HFF-Myc (cell line): ENCODE measurements at regions not wholly inside any gene's neighbourhood (a gene's known extent, or its start where the extent isn't known, plus 50 kb on each side); places are given as distances from the start of the nearest gene placed in this dataset.
"Not testable (repeated sequence)": the region's sequence is repeated elsewhere in the genome, so short reads cannot be mapped to it uniquely, and the experiment has no call there.

Experiments
- DNase-seq: peaks from one replicate; pipeline ENCODE4 v3.0.0-alpha.2; 2011; ENCODE audit warnings: low read depth; ENCODE audit errors: extremely low read depth
- H3K4me3 ChIP-seq: replicated peaks from 2 replicates; pipeline ENCODE4 v1.5.1; 2011; ENCODE audit warnings: low read depth, mild to moderate bottlenecking, control low read depth, low read length
- TF ChIP-seq, protein P1 (sequence below): IDR thresholded peaks from 2 replicates; pipeline ENCODE4 v1.5.1; 2012; ENCODE audit warnings: mild to moderate bottlenecking, low read depth, low read length, control low read depth; ENCODE audit errors: missing control alignments

DNA sequence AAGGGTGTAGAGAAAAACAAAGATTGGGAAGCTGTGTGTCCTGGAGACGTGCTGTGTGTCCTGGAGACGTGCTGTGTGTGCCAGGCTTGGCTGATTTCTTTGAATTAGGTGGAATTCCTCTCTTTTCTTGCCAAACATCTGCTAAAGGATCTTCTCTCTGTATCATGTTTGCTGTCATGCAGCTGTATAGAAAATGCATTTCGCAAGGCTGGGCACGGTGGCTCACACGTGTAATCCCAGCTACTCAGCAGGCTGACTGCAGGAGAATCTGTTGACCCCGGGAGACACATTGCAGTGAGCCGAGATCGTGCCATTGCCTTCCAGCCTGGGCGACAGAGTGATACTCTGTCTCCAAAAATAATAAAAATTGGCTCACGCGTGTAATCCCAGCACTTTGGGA lies 187.0 kb downstream of the CRLF2 start:
- TF ChIP-seq, protein P1, sequence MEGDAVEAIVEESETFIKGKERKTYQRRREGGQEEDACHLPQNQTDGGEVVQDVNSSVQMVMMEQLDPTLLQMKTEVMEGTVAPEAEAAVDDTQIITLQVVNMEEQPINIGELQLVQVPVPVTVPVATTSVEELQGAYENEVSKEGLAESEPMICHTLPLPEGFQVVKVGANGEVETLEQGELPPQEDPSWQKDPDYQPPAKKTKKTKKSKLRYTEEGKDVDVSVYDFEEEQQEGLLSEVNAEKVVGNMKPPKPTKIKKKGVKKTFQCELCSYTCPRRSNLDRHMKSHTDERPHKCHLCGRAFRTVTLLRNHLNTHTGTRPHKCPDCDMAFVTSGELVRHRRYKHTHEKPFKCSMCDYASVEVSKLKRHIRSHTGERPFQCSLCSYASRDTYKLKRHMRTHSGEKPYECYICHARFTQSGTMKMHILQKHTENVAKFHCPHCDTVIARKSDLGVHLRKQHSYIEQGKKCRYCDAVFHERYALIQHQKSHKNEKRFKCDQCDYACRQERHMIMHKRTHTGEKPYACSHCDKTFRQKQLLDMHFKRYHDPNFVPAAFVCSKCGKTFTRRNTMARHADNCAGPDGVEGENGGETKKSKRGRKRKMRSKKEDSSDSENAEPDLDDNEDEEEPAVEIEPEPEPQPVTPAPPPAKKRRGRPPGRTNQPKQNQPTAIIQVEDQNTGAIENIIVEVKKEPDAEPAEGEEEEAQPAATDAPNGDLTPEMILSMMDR: no peak
- no peak overlapping the region for H3K4me3 ChIP-seq
- DNase-seq: no peak

GRCh38 chrX:1023676-1024075 lies 188.8 kb downstream of the CRLF2 start:
- H3K4me3 ChIP-seq: no peak overlapping the region
- no peak for DNase-seq
- TF ChIP-seq, protein P1: no peak

- not testable (repeated sequence) for H3K4me3 ChIP-seq
These were observed 191.0 kb downstream of the CRLF2 start for GRCh38 chrX:1021314-1021993.

DNA sequence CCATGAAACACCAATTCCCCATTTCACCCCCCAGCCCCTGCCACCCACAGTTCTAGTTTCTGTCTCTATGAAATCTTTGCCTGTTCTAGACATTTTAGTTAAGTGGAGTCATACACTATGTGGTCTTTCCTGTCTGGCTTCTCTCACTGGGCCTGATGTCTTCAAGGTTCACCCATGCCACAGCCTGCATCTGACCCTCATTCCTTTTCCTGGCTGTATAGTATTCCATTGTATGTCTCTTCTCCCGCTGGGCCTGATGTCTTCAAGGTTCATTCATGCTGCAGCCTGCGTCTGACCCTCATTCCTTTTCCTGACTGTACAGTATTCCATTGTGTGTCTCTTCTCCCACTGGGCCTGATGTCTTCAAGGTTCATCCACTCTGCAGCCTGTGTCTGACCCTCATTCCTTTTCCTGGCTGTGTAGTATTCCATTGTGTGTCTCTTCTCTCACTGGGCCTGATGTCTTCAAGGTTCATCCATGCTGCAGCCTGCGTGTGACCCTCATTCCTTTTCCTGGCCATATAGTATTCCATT lies 191.7 kb downstream of the CRLF2 start:
- H3K4me3 ChIP-seq: no peak overlapping the region
- TF ChIP-seq, protein P1: no peak
- DNase-seq: no peak

More at GRCh38 chrX:1021314-1021993, 191.0 kb downstream of the CRLF2 start:
- DNase-seq: not testable (repeated sequence)

- H3K4me3 ChIP-seq: not testable (repeated sequence)
- DNase-seq: peak; percentile 22
These were observed 195.5 kb downstream of the CRLF2 start for GRCh38 chrX:1016926-1017325.

- not testable (repeated sequence) for DNase-seq, H3K4me3 ChIP-seq
These were observed 196.2 kb downstream of the CRLF2 start for GRCh38 chrX:1016281-1016680.

DNA sequence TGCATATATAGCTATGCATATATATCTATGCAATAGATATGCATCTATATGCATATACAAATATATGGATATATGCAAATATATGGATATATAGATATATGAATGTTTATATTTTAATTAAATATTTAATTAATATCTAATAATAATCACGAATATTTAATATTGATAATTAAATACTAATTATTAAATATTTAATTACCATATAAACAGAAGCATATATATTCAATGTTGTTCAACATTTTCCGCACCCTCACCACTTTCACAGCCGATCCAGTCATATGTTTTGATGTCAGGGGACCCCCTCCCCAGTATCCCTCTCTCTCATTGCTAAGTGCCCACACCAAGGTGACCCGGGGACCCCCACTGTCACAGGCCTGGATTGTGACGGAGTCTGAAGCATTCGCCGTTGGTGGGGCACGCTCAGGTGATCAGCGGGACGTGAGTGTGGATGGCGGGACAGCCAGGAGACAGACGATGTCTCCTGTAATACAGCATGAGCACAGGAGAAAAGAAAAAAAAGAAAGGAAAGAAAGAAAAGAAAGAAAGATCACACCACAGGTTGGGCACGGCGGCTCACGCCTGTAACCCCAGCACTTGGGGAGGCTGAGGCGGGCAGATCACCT lies 199.7 kb downstream of the CRLF2 start:
- no peak for DNase-seq
- TF ChIP-seq, protein P1: no peak
- H3K4me3 ChIP-seq: no peak overlapping the region

DNA sequence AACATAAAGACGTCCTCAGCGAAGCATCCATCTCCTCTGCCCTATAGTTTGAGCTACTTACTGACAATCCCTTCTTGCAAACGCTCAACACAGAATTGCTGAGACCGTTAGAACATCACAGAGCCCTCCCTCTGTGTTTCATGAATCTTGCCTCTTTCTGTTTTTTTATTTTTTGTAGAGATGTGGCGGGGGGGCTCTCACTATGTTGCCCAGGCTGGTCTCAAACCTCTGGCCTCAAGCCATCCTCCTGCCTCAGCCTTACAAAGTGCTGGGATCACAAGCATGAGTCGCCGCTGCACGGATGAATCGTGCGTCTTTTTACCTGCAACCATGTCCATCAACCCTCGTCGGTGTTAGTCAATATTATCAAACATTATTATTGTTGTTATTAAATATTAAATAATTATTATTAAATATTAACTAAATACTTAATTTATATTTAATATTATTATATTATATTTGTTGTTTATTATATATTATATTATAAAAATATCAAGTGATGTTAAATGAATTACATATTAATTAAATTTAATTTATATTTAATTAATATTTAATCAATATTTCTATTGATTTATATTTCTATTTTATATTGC lies 200.7 kb downstream of the CRLF2 start:
- no peak for DNase-seq

More for the DNA sequence above, 200.7 kb downstream of the CRLF2 start:
- TF ChIP-seq, protein P1: no peak
- no peak overlapping the region for H3K4me3 ChIP-seq
